ENCODE measurements at regions not wholly inside any gene's neighbourhood (a gene's known extent, or its start where the extent isn't known, plus 50 kb on each side); places are given as distances from the start of the nearest gene placed in this dataset.

GRCh38 chr14:25518364-25518763 is 468.4 kb upstream of the STXBP6 start:
- no peak for DNase-seq (ENCODE audit: low spot score)
- in situ Hi-C loops (cut with MboI; ENCODE audit: low sequenced_read_pairs, unreplicated experiment): no loop called here
- TF ChIP-seq CTCF (IDR thresholded peaks at IDR 0.05; ENCODE audit: borderline replicate concordance, control extremely low read depth, extremely low read depth, insufficient read depth, missing control alignments): no peak

GRCh38 chr14:25516838-25517237 is 466.9 kb upstream of the STXBP6 start:
- no peak for TF ChIP-seq CTCF (IDR thresholded peaks at IDR 0.05; ENCODE audit: borderline replicate concordance, control extremely low read depth, extremely low read depth, insufficient read depth, missing control alignments)
- in situ Hi-C loops (cut with MboI; ENCODE audit: low sequenced_read_pairs, unreplicated experiment): no loop called here
- DNase-seq (ENCODE audit: low spot score): no peak

- in situ Hi-C loops (cut with MboI; ENCODE audit: low sequenced_read_pairs, unreplicated experiment): no loop called here
- DNase-seq (ENCODE audit: low spot score): no peak
- TF ChIP-seq CTCF (IDR thresholded peaks at IDR 0.05; ENCODE audit: borderline replicate concordance, control extremely low read depth, extremely low read depth, insufficient read depth, missing control alignments): no peak
These were observed 458.9 kb upstream of the STXBP6 start for GRCh38 chr14:25508845-25509244.

GRCh38 chr14:25501749-25502148 is 451.8 kb upstream of the STXBP6 start:
- TF ChIP-seq CTCF (IDR thresholded peaks at IDR 0.05; ENCODE audit: borderline replicate concordance, control extremely low read depth, extremely low read depth, insufficient read depth, missing control alignments): no peak
- DNase-seq (ENCODE audit: low spot score): no peak
- in situ Hi-C loops (cut with MboI; ENCODE audit: low sequenced_read_pairs, unreplicated experiment): no loop called here

GRCh38 chr14:25488961-25489360 is 439.0 kb upstream of the STXBP6 start:
- DNase-seq (ENCODE audit: low spot score): no peak
- no peak for TF ChIP-seq CTCF (IDR thresholded peaks at IDR 0.05; ENCODE audit: borderline replicate concordance, control extremely low read depth, extremely low read depth, insufficient read depth, missing control alignments)
- in situ Hi-C loops (cut with MboI; ENCODE audit: low sequenced_read_pairs, unreplicated experiment): no loop called here

GRCh38 chr14:25485381-25485780 is 435.4 kb upstream of the STXBP6 start:
- DNase-seq (ENCODE audit: low spot score): no peak
- in situ Hi-C loops (cut with MboI; ENCODE audit: low sequenced_read_pairs, unreplicated experiment): no loop called here

More at GRCh38 chr14:25485381-25485780, 435.4 kb upstream of the STXBP6 start:
- TF ChIP-seq CTCF (IDR thresholded peaks at IDR 0.05; ENCODE audit: borderline replicate concordance, control extremely low read depth, extremely low read depth, insufficient read depth, missing control alignments): no peak
